NB4 (cell line): ENCODE measurements at regions not wholly inside any gene's neighbourhood (a gene's known extent, or its start where the extent isn't known, plus 50 kb on each side); places are given as distances from the start of the nearest gene placed in this dataset.

Source experiments
- DNase-seq: peaks from one replicate; pipeline ENCODE4 v3.0.0; 2010; ENCODE audit warnings: low read depth
- H3K4me3 ChIP-seq: one replicate; pipeline ENCODE4 v1.5.1; 2011; ENCODE audit warnings: mild to moderate bottlenecking, low read depth, low read length, moderate library complexity
- CTCF ChIP-seq: IDR thresholded peaks from one replicate; pipeline ENCODE4 v1.5.1; 2012; ENCODE audit warnings: low read depth, low read length
- MAX ChIP-seq: IDR thresholded peaks from 2 replicates; pipeline ENCODE4 v1.6.1; 2011; ENCODE audit warnings: low read depth, low read length
- MYC ChIP-seq: IDR thresholded peaks from 2 replicates; pipeline ENCODE4 v1.6.1; 2011; ENCODE audit warnings: low read depth, low read length
- POLR2A ChIP-seq: IDR thresholded peaks from 2 replicates; pipeline ENCODE4 v1.6.1; 2011; ENCODE audit warnings: mild to moderate bottlenecking; ENCODE audit not compliant: insufficient read length; ENCODE audit errors: extremely low read depth

GRCh38 chr2:212682937-212683336, 144.3 kb upstream of the ERBB4 start:
- H3K4me3 ChIP-seq = no peak overlapping the region
- no peak for DNase-seq
- TF ChIP-seq POLR2A (no peak), MAX (no peak), MYC (no peak), CTCF (no peak)

- no peak for DNase-seq
- H3K4me3 ChIP-seq = no peak overlapping the region
- TF ChIP-seq MYC (no peak), CTCF (no peak), MAX (no peak), POLR2A (no peak)
Observed at GRCh38 chr2:212677466-212677865, 138.9 kb upstream of the ERBB4 start.

GRCh38 chr2:212672186-212672585, 133.6 kb upstream of the ERBB4 start:
- DNase-seq = no peak
- no peak for TF ChIP-seq CTCF
- no peak for TF ChIP-seq POLR2A
- TF ChIP-seq MAX = no peak
- no peak for TF ChIP-seq MYC
- H3K4me3 ChIP-seq = no peak overlapping the region

GRCh38 chr2:212669761-212670160, 131.2 kb upstream of the ERBB4 start:
- H3K4me3 ChIP-seq = no peak overlapping the region
- no peak for DNase-seq
- TF ChIP-seq MAX (no peak), MYC (no peak), POLR2A (no peak), CTCF (no peak)

- no peak overlapping the region for H3K4me3 ChIP-seq
- peak; percentile 21 for DNase-seq
Observed at GRCh38 chr2:212667751-212668316, 129.2 kb upstream of the ERBB4 start.

More at GRCh38 chr2:212667751-212668316, 129.2 kb upstream of the ERBB4 start:
- TF ChIP-seq CTCF (no peak), POLR2A (no peak), MAX (no peak), MYC (no peak)
